HepG2 (cell line): ENCODE measurements at regions not wholly inside any gene's neighbourhood (a gene's known extent, or its start where the extent isn't known, plus 50 kb on each side); places are given as distances from the start of the nearest gene placed in this dataset.

ENCODE experiments used
- JUN ChIP-seq: sonication (generic); formaldehyde crosslinking; IDR thresholded peaks from 2 replicates; pipeline ENCODE4 v1.4.0; 2020; ENCODE audit warnings: mild to moderate bottlenecking, missing genetic modification reagents
- MAZ ChIP-seq, 2 experiments: sonication (generic) in 1 of 2; formaldehyde crosslinking in 1 of 2; IDR thresholded peaks; 2 replicates each; pipeline versions ENCODE4 v1.5.0 to v1.6.1; 2012 to 2020; ENCODE audit warnings: low read depth in 2 of 2, mild to moderate bottlenecking in 2 of 2, borderline replicate concordance in 1 of 2, improper control_type of control experiment in 1 of 2, low read length in 1 of 2, missing genetic modification reagents in 1 of 2, moderate library complexity in 1 of 2
- TF ChIP-seq, protein P1 (sequence below), 2 experiments: sonication (generic) in 1 of 2; formaldehyde crosslinking in 1 of 2; IDR thresholded peaks; 2 replicates each; pipeline versions ENCODE4 v1.4.0 to v1.6.1; 2018 to 2020; ENCODE audit warnings: missing genetic modification reagents in 2 of 2, borderline replicate concordance in 1 of 2, low read depth in 1 of 2, mild to moderate bottlenecking in 1 of 2, missing biosample characterization in 1 of 2
- TF ChIP-seq, protein P2 (sequence below): sonication (generic); formaldehyde crosslinking; IDR thresholded peaks from one replicate; pipeline ENCODE4 v1.5.1; 2020; ENCODE audit warnings: mild to moderate bottlenecking, missing genetic modification reagents; ENCODE audit errors: not compliant biosample characterization

DNA sequence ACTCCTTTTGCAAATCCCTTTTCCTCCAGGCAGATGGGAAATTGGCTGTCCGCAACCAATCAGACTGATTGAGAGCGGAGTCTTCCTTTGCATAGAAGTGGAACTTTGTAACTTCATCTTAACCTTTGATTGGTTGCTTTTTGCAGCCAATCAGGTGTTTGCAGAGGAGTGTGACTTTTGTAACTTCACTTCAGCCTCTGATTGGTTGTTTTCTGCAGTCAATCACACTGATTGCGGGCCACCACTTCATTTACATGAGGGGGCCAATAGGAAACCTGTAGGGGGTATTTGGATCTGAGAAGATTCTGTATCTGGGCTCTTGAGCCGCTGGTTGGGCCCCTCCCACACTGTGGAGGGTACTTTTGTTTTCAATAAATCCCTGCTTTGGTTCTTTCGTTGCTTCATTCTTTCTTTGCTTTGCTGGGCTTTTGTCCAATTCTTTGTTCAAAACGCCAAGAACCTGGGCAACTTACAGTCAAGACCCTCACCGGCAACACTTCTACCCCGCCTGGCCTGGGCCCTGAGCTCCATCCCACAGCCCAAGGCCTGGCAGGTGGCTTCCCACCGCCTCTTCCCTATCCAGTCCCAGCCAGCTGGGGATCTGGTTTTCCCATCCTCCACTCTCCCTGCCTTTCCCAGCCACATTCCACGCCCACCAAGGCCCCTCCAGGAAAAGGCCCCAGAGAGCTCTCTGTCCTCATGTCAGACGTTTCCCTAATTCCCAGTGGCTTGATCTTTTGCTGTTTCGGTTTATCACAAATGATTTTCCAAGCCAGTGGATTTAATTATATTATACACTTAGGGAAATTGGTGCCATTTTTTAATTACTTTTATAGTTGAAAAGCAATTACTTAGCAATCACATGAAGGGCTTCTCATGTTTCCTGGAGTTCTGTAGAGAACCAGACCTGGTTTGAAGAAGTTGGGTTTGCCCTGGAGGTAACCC lies 110.2 kb upstream of the STX18 start:
- TF ChIP-seq, protein P1, sequence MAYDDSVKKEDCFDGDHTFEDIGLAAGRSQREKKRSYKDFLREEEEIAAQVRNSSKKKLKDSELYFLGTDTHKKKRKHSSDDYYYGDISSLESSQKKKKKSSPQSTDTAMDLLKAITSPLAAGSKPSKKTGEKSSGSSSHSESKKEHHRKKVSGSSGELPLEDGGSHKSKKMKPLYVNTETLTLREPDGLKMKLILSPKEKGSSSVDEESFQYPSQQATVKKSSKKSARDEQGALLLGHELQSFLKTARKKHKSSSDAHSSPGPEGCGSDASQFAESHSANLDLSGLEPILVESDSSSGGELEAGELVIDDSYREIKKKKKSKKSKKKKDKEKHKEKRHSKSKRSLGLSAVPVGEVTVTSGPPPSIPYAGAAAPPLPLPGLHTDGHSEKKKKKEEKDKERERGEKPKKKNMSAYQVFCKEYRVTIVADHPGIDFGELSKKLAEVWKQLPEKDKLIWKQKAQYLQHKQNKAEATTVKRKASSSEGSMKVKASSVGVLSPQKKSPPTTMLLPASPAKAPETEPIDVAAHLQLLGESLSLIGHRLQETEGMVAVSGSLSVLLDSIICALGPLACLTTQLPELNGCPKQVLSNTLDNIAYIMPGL (CRISPR knock-in tag; IDR thresholded peaks at IDR 0.05; ENCODE audit: borderline replicate concordance in 1 of 2, low read depth in 1 of 2), result no peak
- TF ChIP-seq JUN (no peak), MAZ (IDR thresholded peaks at IDR 0.05; ENCODE audit: borderline replicate concordance, low read depth, low read length) (no peak), MAZ (CRISPR knock-in tag; IDR thresholded peaks at IDR 0.05; ENCODE audit: low read depth) (no peak)
- TF ChIP-seq, protein P2, sequence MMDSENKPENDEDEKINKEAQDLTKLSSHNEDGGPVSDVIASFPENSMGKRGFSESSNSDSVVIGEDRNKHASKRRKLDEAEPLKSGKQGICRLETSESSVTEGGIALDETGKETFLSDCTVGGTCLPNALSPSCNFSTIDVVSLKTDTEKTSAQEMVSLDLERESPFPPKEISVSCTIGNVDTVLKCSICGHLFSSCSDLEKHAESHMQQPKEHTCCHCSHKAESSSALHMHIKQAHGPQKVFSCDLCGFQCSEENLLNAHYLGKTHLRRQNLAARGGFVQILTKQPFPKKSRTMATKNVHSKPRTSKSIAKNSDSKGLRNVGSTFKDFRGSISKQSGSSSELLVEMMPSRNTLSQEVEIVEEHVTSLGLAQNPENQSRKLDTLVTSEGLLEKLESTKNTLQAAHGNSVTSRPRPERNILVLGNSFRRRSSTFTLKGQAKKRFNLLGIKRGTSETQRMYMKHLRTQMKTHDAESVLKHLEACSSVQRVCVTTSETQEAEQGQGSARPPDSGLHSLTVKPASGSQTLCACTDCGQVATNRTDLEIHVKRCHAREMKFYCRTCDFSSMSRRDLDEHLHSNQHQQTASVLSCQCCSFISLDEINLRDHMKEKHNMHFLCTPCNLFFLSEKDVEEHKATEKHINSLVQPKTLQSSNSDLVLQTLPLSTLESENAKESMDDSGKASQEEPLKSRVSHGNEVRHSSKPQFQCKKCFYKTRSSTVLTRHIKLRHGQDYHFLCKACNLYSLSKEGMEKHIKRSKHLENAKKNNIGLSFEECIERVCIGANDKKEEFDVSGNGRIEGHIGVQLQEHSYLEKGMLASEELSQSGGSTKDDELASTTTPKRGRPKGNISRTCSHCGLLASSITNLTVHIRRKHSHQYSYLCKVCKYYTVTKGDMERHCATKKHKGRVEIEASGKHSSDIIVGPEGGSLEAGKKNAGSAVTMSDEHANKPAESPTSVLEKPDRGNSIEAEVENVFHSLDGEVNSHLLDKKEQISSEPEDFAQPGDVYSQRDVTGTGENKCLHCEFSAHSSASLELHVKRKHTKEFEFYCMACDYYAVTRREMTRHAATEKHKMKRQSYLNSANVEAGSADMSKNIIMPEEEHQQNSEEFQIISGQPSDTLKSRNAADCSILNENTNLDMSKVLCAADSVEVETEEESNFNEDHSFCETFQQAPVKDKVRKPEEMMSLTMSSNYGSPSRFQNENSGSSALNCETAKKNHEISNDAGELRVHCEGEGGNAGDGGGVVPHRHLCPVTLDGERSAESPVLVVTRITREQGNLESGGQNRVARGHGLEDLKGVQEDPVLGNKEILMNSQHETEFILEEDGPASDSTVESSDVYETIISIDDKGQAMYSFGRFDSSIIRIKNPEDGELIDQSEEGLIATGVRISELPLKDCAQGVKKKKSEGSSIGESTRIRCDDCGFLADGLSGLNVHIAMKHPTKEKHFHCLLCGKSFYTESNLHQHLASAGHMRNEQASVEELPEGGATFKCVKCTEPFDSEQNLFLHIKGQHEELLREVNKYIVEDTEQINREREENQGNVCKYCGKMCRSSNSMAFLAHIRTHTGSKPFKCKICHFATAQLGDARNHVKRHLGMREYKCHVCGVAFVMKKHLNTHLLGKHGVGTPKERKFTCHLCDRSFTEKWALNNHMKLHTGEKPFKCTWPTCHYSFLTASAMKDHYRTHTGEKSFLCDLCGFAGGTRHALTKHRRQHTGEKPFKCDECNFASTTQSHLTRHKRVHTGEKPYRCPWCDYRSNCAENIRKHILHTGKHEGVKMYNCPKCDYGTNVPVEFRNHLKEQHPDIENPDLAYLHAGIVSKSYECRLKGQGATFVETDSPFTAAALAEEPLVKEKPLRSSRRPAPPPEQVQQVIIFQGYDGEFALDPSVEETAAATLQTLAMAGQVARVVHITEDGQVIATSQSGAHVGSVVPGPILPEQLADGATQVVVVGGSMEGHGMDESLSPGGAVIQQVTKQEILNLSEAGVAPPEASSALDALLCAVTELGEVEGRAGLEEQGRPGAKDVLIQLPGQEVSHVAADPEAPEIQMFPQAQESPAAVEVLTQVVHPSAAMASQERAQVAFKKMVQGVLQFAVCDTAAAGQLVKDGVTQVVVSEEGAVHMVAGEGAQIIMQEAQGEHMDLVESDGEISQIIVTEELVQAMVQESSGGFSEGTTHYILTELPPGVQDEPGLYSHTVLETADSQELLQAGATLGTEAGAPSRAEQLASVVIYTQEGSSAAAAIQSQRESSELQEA (CRISPR knock-in tag), result no peak
